ENCODE measurements at regions not wholly inside any gene's neighbourhood (a gene's known extent, or its start where the extent isn't known, plus 50 kb on each side); places are given as distances from the start of the nearest gene placed in this dataset.

GRCh38 chr1:222171005-222171404, 376.9 kb downstream of the HHIPL2 start:
- no peak for DNase-seq (ENCODE audit: low read depth)

GRCh38 chr1:222168621-222169020, 379.3 kb downstream of the HHIPL2 start:
- no peak for DNase-seq (ENCODE audit: low read depth)

- no peak for DNase-seq (ENCODE audit: low read depth)
Observed at GRCh38 chr1:222167896-222168295, 380.0 kb downstream of the HHIPL2 start.

- DNase-seq (ENCODE audit: low read depth): no peak
Observed at GRCh38 chr1:222167111-222167510, 380.8 kb downstream of the HHIPL2 start.

GRCh38 chr1:222165629-222166028, 382.3 kb downstream of the HHIPL2 start:
- no peak for DNase-seq (ENCODE audit: low read depth)

GRCh38 chr1:222163895-222164294, 384.0 kb downstream of the HHIPL2 start:
- no peak for DNase-seq (ENCODE audit: low read depth)

GRCh38 chr1:222161676-222162075, 386.2 kb downstream of the HHIPL2 start:
- no peak for DNase-seq (ENCODE audit: low read depth)

GRCh38 chr1:222157612-222158011, 390.3 kb downstream of the HHIPL2 start:
- DNase-seq (ENCODE audit: low read depth): no peak

- no peak for DNase-seq (ENCODE audit: low read depth)
Observed at GRCh38 chr1:222140206-222140605, 398.3 kb upstream of the DUSP10 start.

- no peak for DNase-seq (ENCODE audit: low read depth)
Observed at GRCh38 chr1:222138095-222138494, 396.2 kb upstream of the DUSP10 start.

GRCh38 chr1:222136869-222137268, 395.0 kb upstream of the DUSP10 start:
- no peak for DNase-seq (ENCODE audit: low read depth)

- DNase-seq (ENCODE audit: low read depth): no peak
Observed at GRCh38 chr1:222129041-222129440, 387.2 kb upstream of the DUSP10 start.

GRCh38 chr1:222127526-222128152, 385.8 kb upstream of the DUSP10 start:
- DNase-seq (ENCODE audit: low read depth): no peak

- no peak for DNase-seq (ENCODE audit: low read depth)
Observed at GRCh38 chr1:222127096-222127495, 385.2 kb upstream of the DUSP10 start.

- no peak for DNase-seq (ENCODE audit: low read depth)
Observed at GRCh38 chr1:222126052-222126451, 384.2 kb upstream of the DUSP10 start.

GRCh38 chr1:222124602-222125001, 382.7 kb upstream of the DUSP10 start:
- no peak for DNase-seq (ENCODE audit: low read depth)

- DNase-seq (ENCODE audit: low read depth): no peak
Observed at GRCh38 chr1:222123111-222123510, 381.2 kb upstream of the DUSP10 start.

- DNase-seq (ENCODE audit: low read depth): no peak
Observed at GRCh38 chr1:222117809-222118208, 375.9 kb upstream of the DUSP10 start.

- DNase-seq (ENCODE audit: low read depth): no peak
Observed at GRCh38 chr1:222114536-222115156, 372.8 kb upstream of the DUSP10 start.

GRCh38 chr1:222109836-222110235, 367.9 kb upstream of the DUSP10 start:
- no peak for DNase-seq (ENCODE audit: low read depth)

- DNase-seq (ENCODE audit: low read depth): no peak
Observed at GRCh38 chr1:222107975-222108374, 366.1 kb upstream of the DUSP10 start.

GRCh38 chr1:222107267-222107666, 365.4 kb upstream of the DUSP10 start:
- DNase-seq (ENCODE audit: low read depth): no peak

GRCh38 chr1:222106377-222106776, 364.5 kb upstream of the DUSP10 start:
- no peak for DNase-seq (ENCODE audit: low read depth)

GRCh38 chr1:222105861-222106260, 364.0 kb upstream of the DUSP10 start:
- no peak for DNase-seq (ENCODE audit: low read depth)
